ENCODE measurements at regions not wholly inside any gene's neighbourhood (a gene's known extent, or its start where the extent isn't known, plus 50 kb on each side); places are given as distances from the start of the nearest gene placed in this dataset.
"Not testable (repeated sequence)": the region's sequence is repeated elsewhere in the genome, so short reads cannot be mapped to it uniquely, and the experiment has no call there.

GRCh38 chr10:22087402-22087738 lies 83.8 kb upstream of the DNAJC1 start:
- Histone ChIP-seq H2AFZ (ENCODE audit: insufficient read depth, low read depth, low read length, poor library complexity, severe bottlenecking) (no peak overlapping the region), H3K27me3 (ENCODE audit: control insufficient read depth in 2 of 2, insufficient read depth in 2 of 2, low read length in 2 of 2) (no peaks in the 10 kb centered on the region), H3K9ac (ENCODE audit: insufficient read depth, low read length, poor library complexity, severe bottlenecking) (no peak overlapping the region), H3K36me3 (replicated peaks in 1 of 2; ENCODE audit: control insufficient read depth in 1 of 2, insufficient read depth in 2 of 2, low read length in 2 of 2) (no peaks in the 10 kb centered on the region), H3K4me1 (ENCODE audit: control insufficient read depth in 1 of 2, insufficient read depth in 2 of 2, low read length in 2 of 2) (no peaks in the 10 kb centered on the region), H4K20me1 (ENCODE audit: insufficient read depth, low read length) (no peaks in the 10 kb centered on the region), H3K79me2 (ENCODE audit: insufficient read depth, low read length) (no peaks in the 10 kb centered on the region), H3K9me3 (replicated peaks in 1 of 2; ENCODE audit: control insufficient read depth in 1 of 2, insufficient read depth in 1 of 2, low read length in 2 of 2) (peaks cover 0 to 7% of the 10 kb centered on the region in 2 donors), H3K27ac (ENCODE audit: low read depth in 1 of 2, low read length in 2 of 2) (no peak overlapping the region), H3K4me3 (replicated peaks in 1 of 3; ENCODE audit: low read depth in 2 of 3, low read length in 3 of 3) (no peak overlapping the region), H3K4me2 (replicated peaks; ENCODE audit: extremely low read depth, low read length, poor library complexity, severe bottlenecking) (no peak overlapping the region)
- H3K36me3 Mint-ChIP-seq, result no peaks in the 10 kb centered on the region
- H3K27me3 Mint-ChIP-seq (ENCODE audit: low read depth in 3 of 3), result no peaks in the 10 kb centered on the region
- TF ChIP-seq CTCF (IDR thresholded peaks at IDR 0.05), result no peak
- intact Hi-C loops (cut with micrococcal nuclease), result no loop called here
- no CpG with 5 or more reads among the region's 2 CpGs for WGBS (ENCODE audit: insufficient coverage)
- H3K9me3 Mint-ChIP-seq, result peaks cover 0 to 11% (median 7%) of the 10 kb centered on the region in 7 donors
- no peak overlapping the region for H3K27ac Mint-ChIP-seq
- H3K4me1 Mint-ChIP-seq, result no peaks in the 10 kb centered on the region
- DNase-seq, result no peak
- H3K4me3 Mint-ChIP-seq, result no peak overlapping the region

- H3K4me1 Mint-ChIP-seq, result no peaks in the 10 kb centered on the region
Observed at GRCh38 chr10:22086730-22087401, 83.3 kb upstream of the DNAJC1 start.

GRCh38 chr10:22079921-22080320 lies 76.4 kb upstream of the DNAJC1 start:
- DNase-seq; H3K4me3 Mint-ChIP-seq; H3K27me3 Mint-ChIP-seq (ENCODE audit: low read depth in 3 of 3); H3K27me3 ChIP-seq (ENCODE audit: control insufficient read depth in 2 of 2, insufficient read depth in 2 of 2, low read length in 2 of 2); H3K9me3 ChIP-seq (replicated peaks in 1 of 2; ENCODE audit: control insufficient read depth in 1 of 2, insufficient read depth in 1 of 2, low read length in 2 of 2); H3K9ac ChIP-seq (ENCODE audit: insufficient read depth, low read length, poor library complexity, severe bottlenecking); H3K27ac Mint-ChIP-seq; H4K20me1 ChIP-seq (ENCODE audit: insufficient read depth, low read length); H3K36me3 Mint-ChIP-seq; H3K4me1 Mint-ChIP-seq; H3K4me2 ChIP-seq (replicated peaks; ENCODE audit: extremely low read depth, low read length, poor library complexity, severe bottlenecking); H3K79me2 ChIP-seq (ENCODE audit: insufficient read depth, low read length); H3K36me3 ChIP-seq (replicated peaks in 1 of 2; ENCODE audit: control insufficient read depth in 1 of 2, insufficient read depth in 2 of 2, low read length in 2 of 2); H3K4me3 ChIP-seq (replicated peaks in 1 of 3; ENCODE audit: low read depth in 2 of 3, low read length in 3 of 3); intact Hi-C loops (cut with micrococcal nuclease); H2AFZ ChIP-seq (ENCODE audit: insufficient read depth, low read depth, low read length, poor library complexity, severe bottlenecking); H3K27ac ChIP-seq (ENCODE audit: low read depth in 1 of 2, low read length in 2 of 2); H3K4me1 ChIP-seq (ENCODE audit: control insufficient read depth in 1 of 2, insufficient read depth in 2 of 2, low read length in 2 of 2): not testable (repeated sequence)
- WGBS (ENCODE audit: insufficient coverage), result 93% methylated on average over 3 of the region's 5 CpGs
- peaks cover 2 to 11% (median 9%) of the 10 kb centered on the region in 7 donors for H3K9me3 Mint-ChIP-seq

More at GRCh38 chr10:22086730-22087401, 83.3 kb upstream of the DNAJC1 start:
- 100% methylated on average over 2 of the region's 5 CpGs for WGBS (ENCODE audit: insufficient coverage)
- Histone ChIP-seq H3K79me2 (ENCODE audit: insufficient read depth, low read length) (no peaks in the 10 kb centered on the region), H3K4me3 (replicated peaks in 1 of 3; ENCODE audit: low read depth in 2 of 3, low read length in 3 of 3) (no peak overlapping the region), H3K27me3 (ENCODE audit: control insufficient read depth in 2 of 2, insufficient read depth in 2 of 2, low read length in 2 of 2) (no peaks in the 10 kb centered on the region), H3K4me1 (ENCODE audit: control insufficient read depth in 1 of 2, insufficient read depth in 2 of 2, low read length in 2 of 2) (no peaks in the 10 kb centered on the region), H2AFZ (ENCODE audit: insufficient read depth, low read depth, low read length, poor library complexity, severe bottlenecking) (no peak overlapping the region), H3K27ac (ENCODE audit: low read depth in 1 of 2, low read length in 2 of 2) (no peak overlapping the region), H3K9ac (ENCODE audit: insufficient read depth, low read length, poor library complexity, severe bottlenecking) (no peak overlapping the region), H3K9me3 (replicated peaks in 1 of 2; ENCODE audit: control insufficient read depth in 1 of 2, insufficient read depth in 1 of 2, low read length in 2 of 2) (peaks cover 0 to 7% of the 10 kb centered on the region in 2 donors), H3K36me3 (replicated peaks in 1 of 2; ENCODE audit: control insufficient read depth in 1 of 2, insufficient read depth in 2 of 2, low read length in 2 of 2) (no peaks in the 10 kb centered on the region), H4K20me1 (ENCODE audit: insufficient read depth, low read length) (no peaks in the 10 kb centered on the region), H3K4me2 (replicated peaks; ENCODE audit: extremely low read depth, low read length, poor library complexity, severe bottlenecking) (no peak overlapping the region)
- H3K9me3 Mint-ChIP-seq, result peaks cover 0 to 11% (median 7%) of the 10 kb centered on the region in 7 donors
- H3K4me3 Mint-ChIP-seq, result no peak overlapping the region
- no peaks in the 10 kb centered on the region for H3K36me3 Mint-ChIP-seq
- no peak for TF ChIP-seq CTCF (IDR thresholded peaks at IDR 0.05)
- no peaks in the 10 kb centered on the region for H3K27me3 Mint-ChIP-seq (ENCODE audit: low read depth in 3 of 3)
- intact Hi-C loops (cut with micrococcal nuclease), result no loop called here
- no peak overlapping the region for H3K27ac Mint-ChIP-seq
- DNase-seq, result no peak
